GM13977 (cell line): ENCODE measurements at regions not wholly inside any gene's neighbourhood (a gene's known extent, or its start where the extent isn't known, plus 50 kb on each side); places are given as distances from the start of the nearest gene placed in this dataset.
"Not testable (repeated sequence)": the region's sequence is repeated elsewhere in the genome, so short reads cannot be mapped to it uniquely, and the experiment has no call there.

ENCODE experiments used
- DNase-seq: peaks from one replicate; pipeline ENCODE4 v3.0.0; 2012; ENCODE audit warnings: low spot score
- CTCF ChIP-seq: IDR thresholded peaks from 2 replicates; pipeline ENCODE4 v1.5.1; 2012; ENCODE audit warnings: mild to moderate bottlenecking, control low read depth; ENCODE audit not compliant: insufficient read depth; ENCODE audit errors: extremely low read depth, missing control alignments
- in situ Hi-C: fragments of 300-500 bp; cut with MboI; formaldehyde crosslinking; loops from one replicate; pipeline ENCODE4 v1.12.0; 2022; ENCODE audit warnings: low sequenced_read_pairs, low pct_unique_long_range_greater_than_20kb, mixed read lengths, inconsistent platforms; ENCODE audit not compliant: unreplicated experiment

DNA sequence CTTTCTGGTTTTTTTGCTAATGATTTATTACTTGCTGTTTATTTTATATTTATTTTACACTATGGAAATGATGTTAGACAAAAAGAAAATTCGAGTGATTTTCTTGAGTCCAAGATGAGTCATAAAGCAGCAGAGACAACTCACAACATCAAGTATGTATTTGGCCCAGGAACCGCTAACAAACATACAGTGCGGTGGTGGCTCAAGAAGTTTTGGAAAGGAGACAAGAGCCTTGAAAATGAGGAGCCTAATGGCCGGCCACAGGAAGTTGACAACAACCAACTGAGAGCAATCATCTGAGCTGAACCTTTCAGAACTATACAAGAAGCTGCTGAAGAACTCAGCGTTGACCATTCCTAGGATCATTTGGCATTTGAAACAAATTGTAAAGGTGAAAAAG, 594.1 kb downstream of the SATB2 start:
- TF ChIP-seq CTCF = no peak
- in situ Hi-C loops = no loop called here

DNA sequence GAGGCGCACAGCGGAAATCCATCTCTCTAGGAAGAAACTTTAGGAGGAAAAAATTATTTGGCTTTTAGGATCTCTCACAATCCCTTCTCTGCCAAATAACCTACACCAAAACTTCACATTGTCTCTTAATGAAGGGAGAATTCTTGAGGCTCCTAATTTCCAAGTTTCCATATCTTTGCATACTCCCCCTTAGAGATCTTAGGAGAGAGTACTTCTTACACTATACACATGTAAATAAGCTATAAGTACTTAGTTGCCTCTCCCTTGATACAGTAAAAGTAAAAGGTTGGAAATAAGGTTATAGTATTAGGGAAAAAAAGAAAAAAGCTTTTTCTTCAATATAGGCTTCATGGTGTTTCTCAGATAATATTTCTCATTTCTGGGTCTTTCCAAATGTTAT, 596.7 kb downstream of the SATB2 start:
- in situ Hi-C loops = no loop called here
- TF ChIP-seq CTCF = no peak
- no peak for DNase-seq

More for the DNA sequence above, 594.1 kb downstream of the SATB2 start:
- no peak for DNase-seq

- TF ChIP-seq CTCF = no peak
- no peak for DNase-seq
- in situ Hi-C loops = no loop called here
These were observed 600.5 kb downstream of the SATB2 start for GRCh38 chr2:198857246-198857645.

- DNase-seq, in situ Hi-C loops: not testable (repeated sequence)
These were observed 602.0 kb downstream of the SATB2 start for GRCh38 chr2:198855746-198856145.

DNA sequence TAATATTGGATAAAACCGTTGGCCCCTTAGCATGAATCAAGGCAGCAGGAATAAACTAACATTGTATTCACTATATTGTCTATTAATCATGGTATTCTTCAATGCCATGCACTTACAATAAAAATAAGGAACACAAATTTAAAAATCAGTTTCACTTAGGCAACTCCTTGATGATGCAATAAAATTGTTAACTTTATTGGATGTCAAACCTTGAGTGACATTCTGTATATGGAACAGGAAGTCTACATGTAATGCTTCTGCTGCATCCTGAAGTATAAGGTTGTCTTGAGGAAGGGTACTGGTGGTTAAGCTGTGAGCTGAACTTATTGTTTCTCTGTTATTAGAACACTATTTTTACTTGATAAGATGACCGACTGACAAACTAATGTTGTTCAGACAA, 605.5 kb downstream of the SATB2 start:
- in situ Hi-C loops = no loop called here
- no peak for DNase-seq
- no peak for TF ChIP-seq CTCF

DNA sequence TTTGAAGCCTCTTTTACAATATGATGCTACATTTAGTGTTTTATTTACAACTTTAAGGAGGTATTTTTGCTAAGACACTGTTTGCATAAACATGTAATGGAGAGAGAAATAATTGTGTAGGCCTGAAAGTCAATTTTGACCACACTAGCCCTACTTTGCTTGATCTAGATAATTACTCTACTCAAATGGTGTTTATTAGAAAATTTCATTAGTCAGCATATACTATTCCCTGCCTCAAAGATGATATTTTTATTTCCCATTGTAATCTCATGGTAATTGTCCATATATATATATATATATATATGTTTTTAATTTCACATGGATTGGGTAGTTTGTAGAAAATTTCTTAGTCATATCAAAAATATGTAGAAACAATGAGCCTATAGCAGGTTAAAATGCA, 632.2 kb downstream of the SATB2 start:
- no peak for DNase-seq
- TF ChIP-seq CTCF = no peak
- in situ Hi-C loops = no loop called here

- no peak for DNase-seq
- in situ Hi-C loops = no loop called here
- no peak for TF ChIP-seq CTCF
These were observed 640.2 kb downstream of the SATB2 start for GRCh38 chr2:198817536-198817935.
